ENCODE measurements at regions not wholly inside any gene's neighbourhood (a gene's known extent, or its start where the extent isn't known, plus 50 kb on each side); places are given as distances from the start of the nearest gene placed in this dataset.

DNA sequence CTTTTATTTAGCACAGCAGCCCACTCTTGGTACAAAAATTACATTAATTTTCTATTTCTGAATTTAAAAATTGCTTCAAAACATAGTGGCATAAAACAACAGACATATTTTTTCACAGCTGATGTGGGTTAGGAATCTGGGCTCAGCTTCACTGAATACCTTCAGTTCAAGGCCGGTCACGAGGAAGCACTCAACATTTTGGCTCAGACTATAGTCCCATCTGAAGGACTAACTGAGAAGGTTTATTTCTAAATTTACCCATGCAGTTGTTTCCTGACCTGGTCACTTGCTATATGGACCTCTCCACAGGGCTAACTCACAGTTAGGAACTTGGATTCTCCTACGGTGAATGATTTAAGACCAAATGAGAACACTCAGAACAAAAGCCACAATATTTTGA lies 1230.2 kb upstream of the ADGRL3 start:
- no peaks in the 10 kb centered on the region for H4K20me1 ChIP-seq (ENCODE audit: insufficient read depth)
- H3K4me2 ChIP-seq (ENCODE audit: unreplicated experiment): no peak overlapping the region
- H3K4me3 ChIP-seq: no peak overlapping the region
- no peaks in the 10 kb centered on the region for H3K36me3 ChIP-seq (ENCODE audit: low read depth)
- no peaks in the 10 kb centered on the region for H3K4me1 ChIP-seq (ENCODE audit: insufficient read depth)
- no peaks in the 10 kb centered on the region for H3K27me3 ChIP-seq (replicated peaks; ENCODE audit: insufficient read depth)
- H2AFZ ChIP-seq: no peak overlapping the region
- in situ Hi-C loops (cut with MboI): no loop called here
- no peaks in the 10 kb centered on the region for H3F3A ChIP-seq (ENCODE audit: insufficient read depth)
- DNase-seq: no peak
- no peaks in the 10 kb centered on the region for H3K9me2 ChIP-seq (ENCODE audit: insufficient read depth)
- no peak for TF ChIP-seq EZH2phosphoT487 (IDR thresholded peaks at IDR 0.05; ENCODE audit: insufficient read depth, low read depth)
- H3K27ac ChIP-seq: no peak overlapping the region
- 12 to 15% methylated on average over 3 of the region's 3 CpGs for WGBS, 2 experiments (ENCODE audit: low coverage in 1 of 2, low lambda C conversion rate in 2 of 2, missing lambda C conversion rate in 2 of 2)
- no peaks in the 10 kb centered on the region for H3K79me2 ChIP-seq (ENCODE audit: insufficient read depth)
- no peaks in the 10 kb centered on the region for H3K9me3 ChIP-seq (ENCODE audit: low read depth)
- H3K9ac ChIP-seq: no peak overlapping the region

DNA sequence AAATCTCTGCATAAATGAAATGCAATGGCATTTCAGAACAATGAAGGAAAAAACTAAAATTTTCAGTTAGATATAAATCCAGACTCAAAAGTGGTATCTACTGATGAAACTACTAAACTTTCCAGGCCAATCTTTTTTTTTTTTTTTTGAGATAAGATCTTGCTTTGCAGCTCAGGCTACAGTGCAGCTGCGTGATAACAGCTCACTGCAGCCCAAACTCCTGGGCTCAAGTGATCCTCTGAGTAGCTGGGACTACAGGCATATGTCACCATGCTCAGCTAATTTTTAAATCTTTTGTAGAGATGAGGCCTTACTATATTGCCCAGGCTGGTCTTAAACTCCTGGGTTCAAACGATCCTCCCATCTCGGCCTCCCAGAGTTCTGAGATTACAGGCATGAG lies 1228.2 kb upstream of the ADGRL3 start:
- no peak for TF ChIP-seq EZH2 (IDR thresholded peaks at IDR 0.05; ENCODE audit: insufficient read depth, poor library complexity, severe bottlenecking)
- no peak for TF ChIP-seq EZH2phosphoT487 (IDR thresholded peaks at IDR 0.05; ENCODE audit: insufficient read depth, low read depth)
- Histone ChIP-seq H3K4me3 (no peak overlapping the region), H3F3A (ENCODE audit: insufficient read depth) (no peaks in the 10 kb centered on the region), H3K79me2 (ENCODE audit: insufficient read depth) (no peaks in the 10 kb centered on the region), H3K9ac (no peak overlapping the region), H3K4me2 (ENCODE audit: unreplicated experiment) (no peak overlapping the region), H3K9me2 (ENCODE audit: insufficient read depth) (no peaks in the 10 kb centered on the region), H3K9me3 (ENCODE audit: low read depth) (no peaks in the 10 kb centered on the region), H4K20me1 (ENCODE audit: insufficient read depth) (no peaks in the 10 kb centered on the region), H2AFZ (no peak overlapping the region), H3K27ac (no peak overlapping the region), H3K4me1 (ENCODE audit: insufficient read depth) (no peaks in the 10 kb centered on the region), H3K27me3 (replicated peaks; ENCODE audit: insufficient read depth) (no peaks in the 10 kb centered on the region), H3K36me3 (ENCODE audit: low read depth) (no peaks in the 10 kb centered on the region)
- 16 to 26% methylated on average over 3 of the region's 3 CpGs for WGBS, 2 experiments (ENCODE audit: low coverage in 1 of 2, low lambda C conversion rate in 2 of 2, missing lambda C conversion rate in 2 of 2)
- in situ Hi-C loops (cut with MboI): no loop called here
- no peak for DNase-seq

DNA sequence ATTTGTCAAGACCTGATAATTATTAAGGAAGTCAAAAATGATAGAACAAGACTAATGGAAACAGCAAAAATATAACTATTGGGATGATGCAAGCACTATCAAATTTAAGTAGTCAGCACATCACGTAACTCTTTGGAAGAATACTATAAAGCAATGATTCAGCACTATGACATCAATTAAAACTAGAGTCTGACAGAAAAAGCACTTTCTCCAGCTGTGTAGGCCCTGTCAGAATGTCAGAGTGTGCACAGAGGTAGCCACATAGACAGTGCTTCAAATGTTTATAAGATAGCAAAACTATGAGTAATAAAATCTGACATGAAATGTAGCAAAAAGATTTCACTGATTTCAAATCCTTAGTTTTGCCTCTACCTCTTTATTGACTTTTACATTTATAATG lies 1226.6 kb upstream of the ADGRL3 start:
- no peaks in the 10 kb centered on the region for H3K4me1 ChIP-seq (ENCODE audit: insufficient read depth)
- WGBS, 2 experiments (ENCODE audit: low coverage in 1 of 2, low lambda C conversion rate in 2 of 2, missing lambda C conversion rate in 2 of 2): 0 to 3% methylated on average over 1 of the region's 1 CpG
- H3K79me2 ChIP-seq (ENCODE audit: insufficient read depth): no peaks in the 10 kb centered on the region
- H3K27me3 ChIP-seq (replicated peaks; ENCODE audit: insufficient read depth): no peaks in the 10 kb centered on the region
- no peaks in the 10 kb centered on the region for H3K36me3 ChIP-seq (ENCODE audit: low read depth)
- no peak overlapping the region for H3K9ac ChIP-seq
- H3K9me3 ChIP-seq (ENCODE audit: low read depth): no peaks in the 10 kb centered on the region
- H4K20me1 ChIP-seq (ENCODE audit: insufficient read depth): no peaks in the 10 kb centered on the region
- no peaks in the 10 kb centered on the region for H3F3A ChIP-seq (ENCODE audit: insufficient read depth)
- no peak overlapping the region for H3K27ac ChIP-seq
- DNase-seq: no peak
- no peak for TF ChIP-seq EZH2phosphoT487 (IDR thresholded peaks at IDR 0.05; ENCODE audit: insufficient read depth, low read depth)
- no peak for TF ChIP-seq EZH2 (IDR thresholded peaks at IDR 0.05; ENCODE audit: insufficient read depth, poor library complexity, severe bottlenecking)
- H3K9me2 ChIP-seq (ENCODE audit: insufficient read depth): no peaks in the 10 kb centered on the region
- in situ Hi-C loops (cut with MboI): no loop called here
- H3K4me2 ChIP-seq (ENCODE audit: unreplicated experiment): no peak overlapping the region
- no peak overlapping the region for H2AFZ ChIP-seq
- no peak overlapping the region for H3K4me3 ChIP-seq

DNA sequence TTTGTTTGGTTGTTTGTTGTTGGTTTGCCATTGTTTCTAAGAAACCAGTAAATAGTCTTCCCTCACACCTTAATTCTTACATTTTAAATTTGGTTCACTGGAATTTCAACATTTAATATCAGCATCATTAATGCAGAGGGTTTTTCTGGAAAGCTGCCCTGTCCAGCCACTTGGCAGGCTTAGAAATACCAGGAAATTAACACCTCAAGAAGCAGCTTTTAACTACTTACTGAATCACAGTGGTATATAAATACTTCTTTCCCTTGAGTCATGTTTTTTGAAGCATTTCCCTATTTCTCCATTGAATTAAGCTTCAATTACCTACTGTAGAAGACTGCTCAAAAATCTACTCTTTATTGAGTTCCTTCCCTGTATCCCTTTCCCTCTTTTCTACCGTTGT lies 1221.1 kb upstream of the ADGRL3 start:
- in situ Hi-C loops (cut with MboI): no loop called here
- Histone ChIP-seq H3K9me2 (ENCODE audit: insufficient read depth) (no peaks in the 10 kb centered on the region), H3F3A (ENCODE audit: insufficient read depth) (no peaks in the 10 kb centered on the region), H3K9me3 (ENCODE audit: low read depth) (no peaks in the 10 kb centered on the region), H3K4me1 (ENCODE audit: insufficient read depth) (no peaks in the 10 kb centered on the region), H3K4me2 (ENCODE audit: unreplicated experiment) (no peak overlapping the region), H4K20me1 (ENCODE audit: insufficient read depth) (no peaks in the 10 kb centered on the region), H3K9ac (no peak overlapping the region), H3K79me2 (ENCODE audit: insufficient read depth) (no peaks in the 10 kb centered on the region), H2AFZ (no peak overlapping the region), H3K27me3 (replicated peaks; ENCODE audit: insufficient read depth) (no peaks in the 10 kb centered on the region), H3K36me3 (ENCODE audit: low read depth) (no peaks in the 10 kb centered on the region), H3K27ac (no peak overlapping the region), H3K4me3 (no peak overlapping the region)
- TF ChIP-seq EZH2 (IDR thresholded peaks at IDR 0.05; ENCODE audit: insufficient read depth, poor library complexity, severe bottlenecking) (no peak), EZH2phosphoT487 (IDR thresholded peaks at IDR 0.05; ENCODE audit: insufficient read depth, low read depth) (no peak)
- 0% methylated on average over 1 of the region's 1 CpG for WGBS, 2 experiments (ENCODE audit: low coverage in 1 of 2, low lambda C conversion rate in 2 of 2, missing lambda C conversion rate in 2 of 2)
- no peak for DNase-seq

DNA sequence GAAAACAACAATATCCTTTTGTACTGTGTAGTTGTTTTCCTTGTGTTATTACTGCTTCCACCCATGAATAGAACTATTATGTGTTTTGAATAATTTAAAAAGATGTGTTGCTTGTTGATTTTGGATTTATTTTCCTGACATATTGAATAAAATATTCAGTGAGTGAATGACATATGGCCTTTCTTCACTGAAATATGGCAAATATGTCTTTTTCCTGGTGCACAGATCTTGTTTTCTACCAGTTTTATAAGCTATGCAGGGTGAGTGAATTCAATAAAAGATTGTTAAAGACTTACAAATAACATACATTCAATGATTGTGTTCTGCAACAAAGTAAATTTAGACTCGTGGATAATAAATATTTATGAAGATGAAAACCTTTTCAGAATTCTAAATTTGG lies 1216.3 kb upstream of the ADGRL3 start:
- Histone ChIP-seq H3K79me2 (ENCODE audit: insufficient read depth) (no peaks in the 10 kb centered on the region), H4K20me1 (ENCODE audit: insufficient read depth) (no peaks in the 10 kb centered on the region), H3K9ac (no peak overlapping the region), H3K9me3 (ENCODE audit: low read depth) (no peaks in the 10 kb centered on the region), H3K4me2 (ENCODE audit: unreplicated experiment) (no peak overlapping the region), H2AFZ (no peak overlapping the region), H3K9me2 (ENCODE audit: insufficient read depth) (no peaks in the 10 kb centered on the region), H3K4me3 (no peak overlapping the region), H3K27me3 (replicated peaks; ENCODE audit: insufficient read depth) (no peaks in the 10 kb centered on the region), H3K27ac (no peak overlapping the region), H3K36me3 (ENCODE audit: low read depth) (no peaks in the 10 kb centered on the region), H3F3A (ENCODE audit: insufficient read depth) (no peaks in the 10 kb centered on the region), H3K4me1 (ENCODE audit: insufficient read depth) (no peaks in the 10 kb centered on the region)
- TF ChIP-seq EZH2 (IDR thresholded peaks at IDR 0.05; ENCODE audit: insufficient read depth, poor library complexity, severe bottlenecking): no peak
- no peak for TF ChIP-seq EZH2phosphoT487 (IDR thresholded peaks at IDR 0.05; ENCODE audit: insufficient read depth, low read depth)
- in situ Hi-C loops (cut with MboI): no loop called here
- DNase-seq: no peak
- WGBS, 2 experiments (ENCODE audit: low coverage in 1 of 2, low lambda C conversion rate in 2 of 2, missing lambda C conversion rate in 2 of 2): 4% methylated on average over 1 of the region's 1 CpG

Data from GM23248 (cell line).